Stimulated activated CD8-positive, alpha-beta memory T cell treated with anti-CD3 and anti-CD28 coated beads, Interleukin-2, amount 100 ng/mL, for 48 hours (primary cell): ENCODE measurements at regions not wholly inside any gene's neighbourhood (a gene's known extent, or its start where the extent isn't known, plus 50 kb on each side); places are given as distances from the start of the nearest gene placed in this dataset.

Source experiments
- DNase-seq, 2 donors: peaks; one replicate each; pipeline ENCODE4 v3.0.0-alpha.2; 2020; ENCODE audit warnings: low read depth in 2 of 2

DNA sequence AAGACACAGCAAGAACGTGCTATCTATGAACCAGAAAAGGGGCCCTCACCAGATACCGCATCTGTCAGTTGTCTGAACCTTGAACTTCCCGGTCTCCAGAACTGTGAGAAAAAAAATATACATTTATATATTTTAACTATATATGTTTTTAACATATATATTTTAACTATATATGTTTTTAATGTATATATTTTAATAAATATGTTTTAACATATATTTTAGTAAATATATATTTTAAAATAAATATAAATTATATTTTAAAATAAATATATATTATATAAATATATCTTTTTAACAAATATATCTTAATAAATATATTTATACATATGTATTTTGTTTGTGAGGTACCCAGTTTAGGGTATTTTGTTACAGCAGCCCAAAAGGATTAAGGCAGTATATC, 958.2 kb upstream of the AUTS2 start:
- no peak for DNase-seq

DNA sequence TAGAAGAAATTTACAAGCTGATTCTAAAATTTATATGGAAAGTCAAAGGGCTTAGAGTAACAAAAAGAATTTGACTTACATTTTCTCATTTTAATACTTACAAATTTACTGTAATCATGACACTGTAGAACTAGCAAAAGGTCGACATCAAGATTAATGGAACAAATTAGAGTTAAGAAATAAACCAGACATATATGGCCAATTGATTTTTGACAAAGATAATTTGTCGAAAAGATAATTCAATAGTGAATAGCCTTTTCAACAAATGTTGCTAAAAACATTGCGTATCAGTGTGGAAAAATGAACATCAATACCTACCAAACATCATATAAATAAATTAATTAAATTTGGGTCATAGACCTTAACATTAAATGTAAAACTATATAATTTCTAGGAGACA, 955.5 kb upstream of the AUTS2 start:
- no peak for DNase-seq

DNA sequence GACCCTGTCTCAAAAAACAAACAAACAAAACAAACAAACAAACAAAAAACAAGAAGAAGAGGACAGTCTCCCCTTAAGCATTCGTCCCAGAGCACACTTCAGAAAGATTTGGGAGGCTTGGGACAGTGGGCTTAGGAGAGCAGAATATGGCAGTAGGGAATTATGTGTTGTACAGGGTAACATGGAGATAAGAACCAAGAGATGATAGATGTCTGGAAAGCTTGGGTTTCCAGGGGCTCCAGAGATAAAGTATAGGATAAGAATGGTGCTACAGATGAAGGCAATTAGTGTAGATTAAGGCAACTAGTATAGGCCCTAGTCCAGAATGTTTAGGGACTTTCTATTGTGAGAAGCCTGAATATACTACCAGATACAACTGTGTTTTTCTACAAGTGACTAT, 934.9 kb upstream of the AUTS2 start:
- DNase-seq: no peak

DNA sequence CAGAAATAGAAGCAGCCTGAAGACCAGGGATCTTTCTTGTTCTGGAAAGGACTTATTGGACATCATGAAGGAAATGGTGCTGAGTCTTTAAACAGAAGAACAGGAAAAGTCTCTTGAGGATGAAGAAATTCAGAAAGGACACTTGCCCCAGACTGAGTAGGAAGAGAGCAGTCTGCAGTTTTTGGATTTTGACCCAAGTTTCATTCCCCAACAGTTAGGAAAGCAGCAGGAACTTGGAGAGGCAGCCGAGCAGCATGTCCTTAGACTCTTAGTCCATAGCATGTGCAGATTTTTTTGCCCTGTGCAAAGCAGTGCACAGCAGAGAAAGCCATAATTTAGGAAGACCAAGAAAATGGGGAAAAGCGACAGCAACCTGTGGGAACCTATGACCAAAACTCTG, 927.2 kb upstream of the AUTS2 start:
- DNase-seq: no peak

DNA sequence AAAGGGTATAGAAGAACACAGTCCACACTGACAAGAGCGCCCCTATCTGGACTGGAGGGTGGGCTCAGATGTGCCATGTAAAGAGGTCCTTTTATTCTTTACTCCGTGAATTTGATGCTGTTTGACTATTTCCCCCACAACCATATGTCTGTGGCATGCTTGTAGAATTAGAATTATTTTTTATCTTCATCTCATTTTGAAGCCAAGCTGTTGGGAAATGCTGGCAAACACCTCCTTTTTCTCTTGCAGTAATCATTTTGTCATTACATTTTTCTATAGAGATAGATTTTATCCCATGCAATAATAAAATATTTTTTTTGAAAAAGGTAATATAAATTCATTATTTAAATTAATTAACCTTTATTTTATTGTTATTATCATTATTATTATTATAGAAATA, 926.6 kb upstream of the AUTS2 start:
- DNase-seq: no peak

DNA sequence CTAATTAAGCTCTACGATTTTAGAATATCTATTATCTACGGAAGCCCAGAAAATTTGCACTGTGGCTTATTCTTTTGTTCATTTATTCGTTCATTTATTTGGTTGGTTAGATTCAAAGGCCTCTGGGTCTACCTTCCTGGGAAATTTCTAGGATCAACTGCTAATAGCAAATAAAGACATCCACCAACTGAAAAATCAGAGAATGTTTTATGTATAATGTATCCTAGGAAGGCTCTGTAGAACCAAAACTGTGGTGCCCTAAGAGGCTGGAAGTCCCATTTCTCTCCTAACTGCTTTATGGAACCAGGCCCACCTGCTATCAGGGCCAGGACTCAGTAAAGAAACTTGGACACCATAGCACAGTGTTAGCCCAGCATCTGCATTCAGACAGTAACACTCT, 923.4 kb upstream of the AUTS2 start:
- no peak for DNase-seq

DNA sequence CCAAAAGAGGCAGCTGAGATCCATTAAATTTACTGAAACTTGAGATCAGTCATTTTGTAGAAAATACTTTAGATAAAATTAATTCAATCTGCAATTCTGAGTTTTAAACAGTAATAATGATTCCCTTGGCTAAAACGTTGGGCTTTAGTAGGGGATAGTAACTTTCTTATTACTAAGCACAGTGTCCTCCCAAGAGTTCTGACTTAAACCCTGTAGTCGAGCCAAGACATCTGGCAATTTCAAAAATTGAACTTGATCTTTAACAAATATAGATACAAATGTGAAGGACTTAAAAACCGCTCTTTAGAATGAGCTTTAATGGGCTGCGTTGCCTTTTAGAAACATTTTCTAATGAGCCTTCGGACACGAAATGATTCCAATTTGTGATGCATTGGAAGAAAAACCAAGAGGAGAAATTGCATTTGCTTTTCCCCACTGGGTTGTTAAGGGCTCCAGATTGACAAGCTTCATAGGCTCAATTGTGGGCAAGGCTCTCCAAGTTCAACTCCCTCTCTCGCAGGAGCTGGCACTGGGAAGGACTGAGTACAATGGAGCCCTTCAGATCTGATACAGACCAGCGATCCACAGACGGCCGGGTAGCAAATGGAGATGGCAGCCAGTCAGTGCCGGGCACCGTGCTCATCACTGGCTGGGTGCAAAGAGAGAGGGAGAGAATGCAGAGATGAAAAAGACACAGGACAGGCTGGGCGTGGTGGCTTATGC, 921.3 kb upstream of the AUTS2 start:
- no peak for DNase-seq

DNA sequence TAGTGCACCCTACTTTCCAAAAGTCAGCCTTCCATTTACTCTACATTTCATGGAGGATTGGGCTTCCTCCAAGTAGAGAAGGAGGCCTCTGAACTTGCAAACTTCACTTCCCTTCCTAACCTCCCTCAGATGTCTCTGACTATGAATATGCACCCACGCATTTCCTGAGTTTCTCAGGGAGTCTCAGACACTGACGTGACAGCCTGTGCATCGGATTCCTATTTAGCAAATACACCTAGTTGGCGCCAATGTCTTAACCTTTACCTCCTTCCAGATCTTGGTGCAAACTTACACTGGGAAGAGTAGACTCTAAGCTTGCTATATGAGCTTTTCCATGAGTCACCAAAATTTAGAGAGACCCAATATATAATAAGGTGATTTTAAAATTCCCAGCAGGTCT, 920.1 kb upstream of the AUTS2 start:
- DNase-seq: no peak

DNA sequence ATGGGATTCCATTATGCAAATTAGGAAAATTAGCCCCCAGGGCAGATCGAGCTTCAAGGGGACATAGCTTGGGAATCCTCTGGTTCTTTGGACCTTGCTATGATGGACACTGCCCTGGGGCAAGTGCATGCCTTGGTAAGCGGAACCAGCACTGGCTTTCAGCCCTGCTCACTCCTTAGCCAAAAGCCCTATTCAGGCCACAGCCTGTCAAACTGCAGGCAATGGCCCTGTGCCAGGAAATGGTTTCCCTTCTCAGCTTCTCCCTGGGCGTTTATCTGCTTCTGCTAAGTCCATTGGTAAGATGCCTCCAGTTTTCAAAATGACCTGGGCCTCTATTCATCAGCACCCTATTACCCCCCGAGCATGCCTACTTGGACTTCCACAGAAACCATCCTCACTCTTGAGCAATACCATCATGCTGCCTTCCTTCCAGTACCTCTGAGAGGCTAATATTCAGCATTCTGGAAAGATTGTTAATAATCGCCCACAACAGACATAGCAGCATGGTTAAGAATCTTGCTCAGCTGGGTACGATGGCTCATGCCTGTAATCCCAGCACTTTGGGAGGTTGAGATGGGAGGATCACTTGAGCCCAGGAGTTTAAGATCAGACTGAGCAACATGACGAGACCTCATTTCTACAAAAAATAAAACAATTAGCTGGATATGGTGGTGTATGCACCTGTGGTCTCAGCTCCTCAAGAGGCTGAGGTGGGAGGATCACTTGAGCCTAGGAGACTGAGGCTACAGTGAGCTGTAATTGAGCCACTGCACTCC, 918.6 kb upstream of the AUTS2 start:
- DNase-seq: no peak

DNA sequence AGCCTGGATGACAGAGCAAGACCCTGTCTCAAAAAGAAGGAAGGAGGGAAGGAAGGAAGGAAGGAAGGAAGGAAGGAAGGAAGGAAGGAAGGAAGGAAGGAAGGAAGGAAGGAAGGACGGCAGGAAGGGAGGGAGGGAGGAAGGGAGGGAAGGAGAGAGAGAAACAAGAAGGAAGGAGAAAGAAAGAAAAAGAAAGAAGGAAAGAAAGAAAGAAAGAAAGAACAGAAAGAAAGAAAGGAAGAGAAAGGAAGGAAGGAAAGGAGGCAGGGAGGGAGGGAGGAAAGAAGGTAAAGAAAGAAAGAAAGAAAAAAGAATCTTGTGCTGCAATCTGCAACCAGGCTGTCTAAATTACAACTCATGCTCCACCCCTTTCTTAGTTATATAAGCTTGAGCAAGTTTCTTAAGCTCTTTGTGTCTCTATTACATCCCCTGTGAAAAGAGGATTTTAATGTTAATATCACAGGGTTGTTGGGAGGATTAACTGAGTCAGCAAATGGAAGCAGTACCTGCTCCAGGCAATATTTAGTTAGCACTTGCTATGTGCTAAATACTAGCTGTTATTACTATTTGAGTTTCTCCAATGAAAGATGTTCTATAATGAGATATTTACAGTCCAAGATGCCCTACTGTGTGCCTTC, 917.9 kb upstream of the AUTS2 start:
- DNase-seq: no peak

DNA sequence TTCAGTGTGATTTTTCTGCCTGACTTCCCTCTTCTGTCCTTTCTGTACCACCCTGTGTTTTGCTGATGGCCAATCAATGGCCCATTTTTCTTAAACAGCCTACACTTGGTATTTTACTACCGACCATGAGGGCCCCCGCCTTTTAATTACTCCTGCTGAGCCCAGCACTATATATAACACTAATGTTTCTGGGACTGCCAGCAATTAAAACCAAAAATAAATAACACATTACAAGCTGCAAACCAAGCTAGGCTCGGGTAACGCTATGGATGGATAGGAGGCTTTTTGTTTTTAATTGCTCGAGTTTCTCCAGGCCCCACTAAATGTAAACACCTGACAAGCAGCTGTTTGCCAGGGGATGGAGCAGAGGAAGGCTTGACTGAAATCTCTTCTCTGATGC, 915.4 kb upstream of the AUTS2 start:
- no peak for DNase-seq

DNA sequence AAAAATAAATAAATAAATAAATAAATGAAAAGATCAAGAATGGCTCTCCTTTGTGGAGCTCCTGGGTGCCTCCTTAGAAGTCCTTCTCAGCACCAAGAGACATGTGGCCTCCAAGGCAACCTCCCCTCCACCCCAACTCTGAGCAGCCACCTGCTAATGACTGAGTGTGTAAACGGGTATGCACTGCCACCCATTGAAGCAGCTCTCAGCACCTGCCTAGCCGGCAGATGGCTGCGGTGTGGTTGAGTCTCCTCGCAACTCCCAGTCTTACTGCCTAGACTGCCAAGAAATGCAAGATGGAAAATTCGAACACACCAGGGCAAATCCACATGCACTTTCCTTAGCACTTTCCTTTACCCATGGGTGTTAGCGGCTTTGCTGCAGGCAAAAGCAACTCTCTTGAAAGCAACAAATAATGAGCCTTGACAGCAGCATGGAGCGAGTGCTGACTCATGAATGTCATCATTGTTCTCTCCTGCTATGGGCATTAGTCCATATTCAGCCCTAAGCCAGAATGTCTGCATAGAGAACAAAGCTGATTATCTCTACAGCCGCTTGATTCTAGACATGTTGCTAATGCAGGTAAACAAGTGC, 913.9 kb upstream of the AUTS2 start:
- DNase-seq: no peak

DNA sequence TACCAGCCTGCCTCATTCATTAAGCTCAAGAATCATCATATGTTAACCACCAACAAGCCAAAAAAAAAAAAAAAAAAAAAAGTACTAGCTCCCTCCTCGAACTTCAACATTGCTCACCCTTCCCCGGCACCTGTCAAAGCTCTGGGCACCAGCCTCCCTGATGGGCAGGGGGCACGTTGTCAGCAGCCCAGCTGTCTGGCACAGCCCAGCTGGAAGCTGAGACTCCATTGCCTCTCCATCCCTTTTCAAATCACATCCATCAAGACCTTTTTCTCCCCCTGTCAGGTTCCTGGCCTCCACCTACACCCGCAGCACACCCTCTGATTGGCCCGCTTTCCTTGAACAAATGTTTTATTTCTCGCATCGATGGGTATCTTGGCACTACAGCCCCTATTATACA, 913.3 kb upstream of the AUTS2 start:
- no peak for DNase-seq

DNA sequence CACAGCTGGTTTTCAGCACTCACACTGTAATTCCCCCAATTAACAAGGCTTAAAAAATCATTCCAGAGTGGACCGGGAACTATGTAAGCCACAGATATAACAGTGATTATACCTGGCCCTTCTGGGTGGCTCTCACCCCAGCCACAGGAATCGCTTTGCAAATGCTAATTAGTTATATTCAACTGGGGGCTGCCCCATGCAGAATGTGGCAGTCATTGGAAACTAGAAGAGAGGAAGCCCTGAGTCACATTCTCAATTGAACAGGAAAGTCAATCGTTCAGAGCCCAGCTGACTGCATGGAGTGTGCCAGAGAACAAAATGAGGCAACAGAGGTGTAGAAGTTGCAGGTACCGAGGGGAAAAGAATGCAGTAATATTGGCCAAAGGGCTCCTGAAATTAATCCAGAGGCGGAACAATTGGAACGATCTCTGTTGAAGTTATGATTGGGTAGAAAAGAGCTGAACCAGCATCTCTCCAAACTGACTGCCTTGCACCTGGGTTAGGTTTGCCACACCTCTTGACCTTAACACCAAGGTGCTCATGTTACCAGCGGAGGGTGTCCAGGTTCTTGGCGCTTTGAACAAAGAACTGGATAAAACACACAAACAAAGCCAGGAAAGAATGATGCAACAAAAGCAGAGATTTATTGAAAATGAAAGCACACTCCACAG, 909.7 kb upstream of the AUTS2 start:
- DNase-seq: no peak

DNA sequence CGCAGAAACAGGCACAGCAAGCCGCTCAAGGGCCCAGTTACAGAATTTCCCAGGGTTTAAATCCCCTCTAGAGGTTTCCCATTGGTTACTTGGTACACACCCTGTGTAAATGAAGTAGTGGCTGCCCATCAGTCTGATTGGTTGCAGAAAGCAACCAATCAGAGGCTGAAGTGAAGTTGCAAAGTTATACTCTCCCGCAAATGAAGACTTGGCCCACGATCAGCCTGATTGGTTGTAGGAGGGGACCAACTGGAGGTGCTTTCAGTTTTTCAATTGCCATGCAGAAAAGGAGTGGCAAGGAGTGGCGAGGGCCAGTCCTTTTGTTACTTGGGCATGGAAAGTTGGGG, 909.2 kb upstream of the AUTS2 start:
- DNase-seq: no peak

DNA sequence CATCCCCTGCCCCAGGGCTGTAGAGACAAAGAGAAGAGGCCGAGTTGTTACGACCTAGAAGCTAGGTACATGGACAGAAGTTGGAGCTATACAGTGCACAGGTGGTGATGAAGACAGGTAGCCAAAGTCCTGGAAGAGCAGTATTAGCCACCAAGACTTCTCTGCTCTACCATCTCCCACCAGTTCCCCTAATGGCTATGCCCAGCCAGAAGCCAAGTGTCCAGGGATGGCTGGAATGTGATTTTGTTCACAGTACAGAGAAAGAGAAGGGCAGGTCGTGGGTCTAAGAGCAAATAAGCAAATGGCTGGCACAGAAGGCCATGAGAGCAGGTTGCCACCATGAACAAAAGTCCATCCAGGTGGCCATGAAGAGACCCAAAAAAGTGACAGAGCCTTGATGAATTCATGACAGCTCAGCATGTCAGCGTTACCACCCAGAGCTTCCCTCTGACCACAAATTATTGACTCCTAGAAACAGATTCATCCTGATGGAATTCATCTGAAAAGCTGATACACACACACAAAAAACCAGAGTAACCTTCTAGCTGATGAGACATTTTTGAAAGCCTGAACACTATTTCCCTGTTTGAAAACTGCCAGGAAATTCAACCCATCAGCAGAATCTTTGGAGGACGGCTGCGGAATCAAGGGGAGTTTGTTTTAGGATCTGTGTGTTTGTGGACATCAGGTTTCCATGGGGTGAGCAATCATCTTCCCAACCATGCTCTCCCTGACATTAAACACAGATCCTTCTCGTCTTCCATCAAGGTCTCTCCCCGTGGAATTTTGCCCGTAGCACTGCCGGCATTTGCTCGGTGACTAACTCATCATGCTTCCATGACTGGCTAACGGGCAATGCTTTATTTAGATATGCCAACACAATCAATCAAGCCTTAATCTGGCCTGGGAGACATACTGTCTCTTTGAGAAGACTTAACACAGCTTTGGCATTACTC, 906.7 kb upstream of the AUTS2 start:
- DNase-seq: no peak

DNA sequence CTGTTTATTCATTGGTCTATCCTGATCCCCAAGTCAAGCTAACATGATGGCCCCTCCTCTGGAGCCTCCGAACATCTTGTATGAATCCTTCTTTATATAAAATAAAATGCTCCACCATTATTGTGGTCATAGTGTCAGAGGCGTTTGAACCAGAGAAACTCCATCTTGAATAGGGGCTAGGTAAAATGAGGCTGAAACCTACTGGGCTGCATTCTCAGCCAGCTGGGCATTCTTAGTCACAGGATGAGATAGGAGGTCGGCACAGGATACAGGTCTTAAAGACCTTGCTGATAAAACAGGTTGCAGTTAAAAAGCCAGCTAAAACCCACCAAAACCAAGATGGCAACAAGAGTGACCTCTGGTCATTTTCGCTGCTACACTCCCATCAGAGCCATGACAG, 905.8 kb upstream of the AUTS2 start:
- no peak for DNase-seq

DNA sequence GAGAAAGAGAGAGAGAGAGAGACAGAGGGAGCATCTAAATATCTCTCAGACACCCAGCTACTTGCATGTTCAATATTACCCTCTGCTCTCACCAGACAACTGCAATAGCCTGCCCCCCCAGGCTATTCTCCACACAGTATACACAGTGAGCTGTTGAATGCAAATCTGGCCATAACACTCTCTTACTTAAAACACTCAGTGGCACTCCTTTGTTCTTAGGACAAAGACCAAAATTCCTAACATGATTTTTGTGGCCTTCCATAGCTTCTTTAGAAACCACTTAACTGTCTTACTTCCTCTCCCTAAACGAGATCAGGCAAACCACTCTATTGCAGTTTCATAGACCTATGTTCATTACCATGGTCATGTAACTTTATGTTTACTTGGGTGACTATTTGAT, 903.6 kb upstream of the AUTS2 start:
- no peak for DNase-seq

DNA sequence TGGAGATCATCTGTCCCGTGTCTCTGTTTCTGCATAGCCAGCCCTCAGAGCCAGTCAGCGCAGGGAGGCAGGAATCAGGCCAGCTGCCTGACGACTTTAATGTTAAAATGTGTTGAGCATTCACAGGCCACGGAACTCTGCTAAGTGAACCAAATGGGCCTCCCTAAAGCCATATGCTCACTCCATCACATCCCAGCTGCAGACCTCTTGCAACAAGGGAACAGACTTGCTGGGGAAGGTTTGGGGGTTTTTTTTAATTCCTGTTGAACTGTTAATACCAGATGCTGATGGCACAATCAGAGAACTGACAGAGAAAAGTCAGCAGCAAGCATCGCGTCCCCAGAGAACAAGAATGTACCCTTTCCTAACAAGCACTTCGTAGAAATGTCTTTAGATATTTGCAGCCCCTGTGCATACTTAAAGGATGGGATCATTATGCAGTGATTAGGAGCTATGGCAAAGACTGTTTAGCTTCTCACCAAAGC, 900.4 kb upstream of the AUTS2 start:
- no peak for DNase-seq

DNA sequence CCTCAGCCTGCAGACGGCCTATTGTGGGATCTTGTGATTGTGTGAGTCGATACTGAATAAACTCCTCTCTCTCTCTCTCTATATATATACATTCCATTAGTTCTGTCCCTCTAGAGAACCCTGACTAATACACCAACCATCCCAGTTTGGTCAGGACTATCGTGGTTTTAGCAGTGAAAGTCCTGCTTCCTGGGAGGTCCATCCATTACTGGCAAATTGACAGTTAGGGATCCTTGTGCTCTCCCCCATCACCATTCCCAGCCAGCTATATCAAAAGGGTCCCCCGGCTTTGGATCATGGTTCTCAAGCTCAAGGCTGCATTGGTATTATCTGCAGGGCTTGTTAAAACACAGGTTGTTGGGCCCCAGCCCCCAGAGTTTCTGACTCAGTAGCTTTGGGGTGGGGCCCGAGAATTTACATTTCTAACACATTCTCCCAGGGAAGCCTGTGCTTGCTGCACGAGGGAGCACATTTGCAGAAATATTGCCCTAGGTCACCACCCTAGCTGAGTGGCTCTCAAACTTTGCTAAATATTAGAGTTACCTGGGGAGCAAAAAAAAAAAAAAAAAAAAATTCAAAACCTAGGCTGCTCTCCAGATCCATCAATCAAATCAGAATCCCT, 899.1 kb upstream of the AUTS2 start:
- no peak for DNase-seq

DNA sequence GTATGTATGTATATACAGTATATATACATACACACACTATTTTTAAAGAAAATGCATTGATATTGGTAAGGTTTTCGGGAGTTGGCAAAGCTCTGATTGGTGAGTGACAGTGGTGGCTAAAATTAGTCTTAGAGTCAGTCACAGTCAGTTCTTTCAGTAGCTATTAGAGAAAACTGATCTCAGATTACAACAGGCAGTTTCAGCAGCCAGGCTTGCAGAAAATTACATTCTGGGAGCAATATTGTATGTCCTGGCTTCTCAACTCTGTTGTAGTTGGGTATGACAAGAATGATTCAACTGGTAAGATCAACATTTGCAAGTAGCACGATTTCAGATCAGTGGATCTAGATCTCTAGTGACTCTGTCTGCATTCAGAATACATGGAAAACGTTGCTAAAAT, 897.9 kb upstream of the AUTS2 start:
- DNase-seq: no peak
